Heart right ventricle (tissue), 16 donors: ENCODE measurements at regions not wholly inside any gene's neighbourhood (a gene's known extent, or its start where the extent isn't known, plus 50 kb on each side); places are given as distances from the start of the nearest gene placed in this dataset.

Source experiments
- ATAC-seq, 8 donors: fragments of 200-7000 bp; cut with Tn5 transposase; one replicate each; pipeline ENCODE4 v1.9.1; 2020; ENCODE audit warnings: mild to moderate bottlenecking in 8 of 8, moderate library complexity in 8 of 8, moderate number of reproducible peaks in 1 of 8
- DNase-seq, 2 donors: peaks; one replicate each; pipeline ENCODE4 v3.0.0-alpha.2; 2020
- H3K27ac ChIP-seq, 10 donors: fragments of 200-600 bp; sonication (generic) in 2 of 10; one replicate each; pipeline versions ENCODE4 v1.5.0 to v1.8.0; 2020 to 2022; ENCODE audit warnings: mild to moderate bottlenecking in 3 of 10
- H3K27me3 ChIP-seq, 7 donors: fragments of 200-600 bp; one replicate each; pipeline ENCODE4 v1.8.0; 2021 to 2022; ENCODE audit warnings: mild to moderate bottlenecking in 2 of 7
- H3K36me3 ChIP-seq, 9 donors: fragments of 200-600 bp; sonication (generic) in 1 of 9; one replicate each; pipeline versions ENCODE4 v1.5.0 to v1.8.0; 2020 to 2022; ENCODE audit warnings: mild to moderate bottlenecking in 2 of 9
- H3K4me1 ChIP-seq, 9 donors: fragments of 200-600 bp; sonication (generic) in 1 of 9; one replicate each; pipeline versions ENCODE4 v1.5.0 to v1.8.0; 2020 to 2022; ENCODE audit warnings: mild to moderate bottlenecking in 4 of 9
- H3K4me3 ChIP-seq, 10 donors: fragments of 200-600 bp; sonication (generic) in 2 of 10; one replicate each; pipeline versions ENCODE4 v1.5.0 to v1.8.0; 2020 to 2022; ENCODE audit warnings: mild to moderate bottlenecking in 7 of 10, moderate library complexity in 2 of 10
- H3K9me3 ChIP-seq, 11 donors: fragments of 200-600 bp in 10 of 11; sonication (generic) in 2 of 11; one replicate each; pipeline versions ENCODE4 v1.5.0 to v1.8.0; 2013 to 2022; ENCODE audit warnings: mild to moderate bottlenecking in 2 of 11, control low read depth in 1 of 11, moderate library complexity in 1 of 11
- CTCF ChIP-seq, 9 donors: fragments of 200-600 bp; sonication (generic) in 2 of 9; IDR thresholded peaks; one replicate each; pipeline versions ENCODE4 v1.5.0 to v1.8.0; 2021 to 2022; ENCODE audit warnings: antibody characterized with exemption in 9 of 9, mild to moderate bottlenecking in 5 of 9, moderate library complexity in 1 of 9
- WGBS, 2 donors: extraction: QIAGEN DNeasy Blood & Tissue Kit; methylation state at CpG; one replicate each; pipeline ENCODE4 v1.1.7; 2013; ENCODE audit warnings: inconsistent platforms in 1 of 2; 5-methylcytosine and 5-hydroxymethylcytosine counted together
- intact Hi-C, 10 donors: fragments of 100-400 bp; cut with DNase I; formaldehyde crosslinking; loops; one replicate each; pipeline versions ENCODE4 v1.11.1 to v1.14.2; 2022
- donor health status: Arrhythmogenic right ventricular cardiomyopathy.
- donor health status: ischemic (EF 13 %, LVEDD 7.1; RV severe dilation, severe dysfunction).
- donor health status: healthy with polysubstance abuse.
- donor health status: DM: no; HTN: yes; CAD: no.
- donor health status: DM: no; HTN: no; CAD: no.
- donor health status: ischemic (EF 25% LVEDD 6.9; RV normal size, moderate dysfunction).
- donor health status: ischemic (EF 25% LVEDD 5.7; RV mildly dilated, moderate dysfunction).
- donor health status: healthy.
- donor health status: DM: yes; HTN: yes; CAD: no.
- donor health status: Ischemic cardiomyopathy.
- donor health status: ischemic (EF 35%, LVEDD 5.7; RV mildly dilated, moderate dysfunction).
- donor health status: nonischemic (EF 11% LVEDD 7.7; RV severe dilation, severe dysfunction).
- donor health status: DM: yes; HTN: yes; CAD: no.
- donor health status: PGD.
- donor health status: ischemic (EF 29% LVEDD 5.4; RV normal size, mild dysfunction).
- donor health status: nonischemic (EF 23%, LVEDD 6.1; RV moderate dilation, normal function).

GRCh38 chr17:34504814-34505484, 74.4 kb upstream of the TMEM132E start:
- Histone ChIP-seq H3K27ac (no peak overlapping the region), H3K4me3 (no peak overlapping the region), H3K36me3 (no peaks in the 10 kb centered on the region), H3K4me1 (peaks cover 0 to 22% (median 16%) of the 10 kb centered on the region in 9 donors), H3K9me3 (no peaks in the 10 kb centered on the region), H3K27me3 (peaks cover 0 to 42% (median 32%) of the 10 kb centered on the region in 7 donors)
- DNase-seq (no peak), ATAC-seq (no peak)
- WGBS, 2 donors: 63 to 68% methylated on average over 3 of the region's 3 CpGs
- intact Hi-C loops: no loop called here
- no peak for TF ChIP-seq CTCF (IDR thresholded peaks at IDR 0.05)

DNA sequence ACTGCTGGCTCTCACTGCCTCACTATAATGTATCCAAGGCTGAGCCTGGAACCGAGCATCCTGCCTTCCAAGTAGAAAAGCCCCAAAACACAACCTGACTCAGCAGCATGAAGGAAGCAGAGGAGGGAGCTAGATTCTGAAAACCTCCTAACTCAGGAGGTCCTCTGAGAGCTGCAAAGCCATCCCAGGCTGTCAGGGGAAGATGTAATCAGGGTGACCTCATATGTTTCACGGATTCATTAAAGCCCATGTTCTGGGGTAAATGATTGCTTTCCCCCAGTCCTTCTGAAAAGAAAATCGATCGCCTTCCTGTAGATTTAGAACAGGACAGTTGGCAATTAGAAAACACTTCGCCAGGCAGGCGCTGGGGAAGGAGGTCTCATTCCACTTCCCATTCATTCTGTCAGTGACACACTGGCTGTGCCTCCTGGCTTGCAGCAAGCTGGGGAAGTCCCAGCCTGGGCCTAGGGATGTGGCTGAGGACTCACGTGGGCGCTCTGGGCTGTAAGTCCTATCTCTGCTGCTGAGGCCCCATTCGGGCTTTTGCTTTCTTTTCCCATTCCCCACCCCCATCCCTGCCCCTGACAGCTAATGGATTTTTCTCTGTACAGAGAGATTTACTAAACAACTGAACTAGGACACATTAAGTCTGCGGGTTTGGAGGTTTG, 75.7 kb upstream of the TMEM132E start:
- no peak overlapping the region for H3K4me3 ChIP-seq
- H3K36me3 ChIP-seq: no peaks in the 10 kb centered on the region
- ATAC-seq (peak; percentile 59 to 93 (median 88)), DNase-seq (peak; percentile 24 to 34)
- H3K4me1 ChIP-seq: peaks cover 0 to 22% (median 16%) of the 10 kb centered on the region in 9 donors
- WGBS, 2 donors: 41 to 53% methylated on average over 10 of the region's 10 CpGs
- no peak overlapping the region for H3K27ac ChIP-seq
- TF ChIP-seq CTCF (IDR thresholded peaks at IDR 0.05): no peak
- peaks cover 0 to 44% (median 24%) of the 10 kb centered on the region in 7 donors for H3K27me3 ChIP-seq
- intact Hi-C loops: no loop called here
- H3K9me3 ChIP-seq: no peaks in the 10 kb centered on the region

DNA sequence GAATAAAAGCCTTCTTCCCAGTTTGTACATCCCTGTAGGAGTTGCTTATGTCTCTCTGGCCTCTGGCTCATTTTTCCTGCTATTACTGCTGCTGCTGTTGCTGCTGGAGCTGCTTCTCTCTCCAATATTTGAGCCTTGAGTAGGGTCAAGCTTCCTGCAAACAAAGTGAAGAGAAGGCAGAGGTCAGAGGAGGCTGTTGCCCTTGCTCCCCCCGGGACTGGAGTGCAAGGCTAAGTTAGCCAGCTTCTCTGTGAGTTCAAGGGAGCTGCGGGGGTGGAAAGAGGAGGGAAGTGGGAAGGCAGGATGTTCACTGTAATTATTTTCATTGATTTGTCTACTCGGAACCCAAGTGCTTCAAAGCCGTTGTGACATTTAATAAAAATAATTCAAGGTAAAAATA, 77.0 kb upstream of the TMEM132E start:
- peaks cover 0 to 42% (median 22%) of the 10 kb centered on the region in 7 donors for H3K27me3 ChIP-seq
- 37 to 42% methylated on average over 4 of the region's 4 CpGs for WGBS, 2 donors
- peaks cover 0 to 22% (median 16%) of the 10 kb centered on the region in 9 donors for H3K4me1 ChIP-seq
- DNase-seq: peak; percentile 25 to 28
- ATAC-seq: peak in 4 of 8 donors; percentile 34 to 60 (median 47)
- TF ChIP-seq CTCF (IDR thresholded peaks at IDR 0.05): no peak
- H3K9me3 ChIP-seq: no peaks in the 10 kb centered on the region
- H3K36me3 ChIP-seq: no peaks in the 10 kb centered on the region
- no peak overlapping the region for H3K4me3 ChIP-seq
- no peak overlapping the region for H3K27ac ChIP-seq
- intact Hi-C loops: no loop called here

- Histone ChIP-seq H3K4me1 (peaks cover 0 to 22% (median 16%) of the 10 kb centered on the region in 9 donors), H3K27me3 (peaks cover 0 to 36% (median 8%) of the 10 kb centered on the region in 7 donors), H3K4me3 (no peak overlapping the region), H3K27ac (no peak overlapping the region), H3K9me3 (no peaks in the 10 kb centered on the region), H3K36me3 (no peaks in the 10 kb centered on the region)
- WGBS, 2 donors: 0 to 9% methylated on average over 1 of the region's 1 CpG
- no peak for DNase-seq
- intact Hi-C loops: no loop called here
- no peak for ATAC-seq
- TF ChIP-seq CTCF (IDR thresholded peaks at IDR 0.05): no peak
Measured at GRCh38 chr17:34499576-34499975, 79.8 kb upstream of the TMEM132E start.
